ENCODE measurements at regions not wholly inside any gene's neighbourhood (a gene's known extent, or its start where the extent isn't known, plus 50 kb on each side); places are given as distances from the start of the nearest gene placed in this dataset.

DNA sequence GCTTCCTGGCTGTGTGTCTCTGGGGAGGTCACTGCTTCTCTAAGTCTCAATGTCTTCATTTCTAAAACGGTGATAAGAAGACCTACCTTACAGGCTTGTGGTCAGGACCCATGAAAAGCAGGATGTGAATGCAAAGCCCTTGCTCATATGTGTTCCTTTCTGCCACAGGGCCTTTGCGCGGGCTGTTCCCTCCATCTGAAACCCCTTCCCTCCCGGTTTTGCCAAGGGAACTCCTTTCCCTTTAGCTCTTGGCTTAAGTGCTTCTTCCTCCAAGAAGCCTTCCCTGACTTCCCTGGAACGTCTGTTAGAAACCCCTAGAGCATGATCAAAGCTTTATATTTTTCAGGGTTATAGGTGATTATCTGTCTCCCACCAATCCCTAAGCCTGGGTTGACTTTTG lies 147.2 kb upstream of the PTPN1 start:
- no peak for DNase-seq (ENCODE audit: low read depth, low spot score)
- TF ChIP-seq, protein P1, sequence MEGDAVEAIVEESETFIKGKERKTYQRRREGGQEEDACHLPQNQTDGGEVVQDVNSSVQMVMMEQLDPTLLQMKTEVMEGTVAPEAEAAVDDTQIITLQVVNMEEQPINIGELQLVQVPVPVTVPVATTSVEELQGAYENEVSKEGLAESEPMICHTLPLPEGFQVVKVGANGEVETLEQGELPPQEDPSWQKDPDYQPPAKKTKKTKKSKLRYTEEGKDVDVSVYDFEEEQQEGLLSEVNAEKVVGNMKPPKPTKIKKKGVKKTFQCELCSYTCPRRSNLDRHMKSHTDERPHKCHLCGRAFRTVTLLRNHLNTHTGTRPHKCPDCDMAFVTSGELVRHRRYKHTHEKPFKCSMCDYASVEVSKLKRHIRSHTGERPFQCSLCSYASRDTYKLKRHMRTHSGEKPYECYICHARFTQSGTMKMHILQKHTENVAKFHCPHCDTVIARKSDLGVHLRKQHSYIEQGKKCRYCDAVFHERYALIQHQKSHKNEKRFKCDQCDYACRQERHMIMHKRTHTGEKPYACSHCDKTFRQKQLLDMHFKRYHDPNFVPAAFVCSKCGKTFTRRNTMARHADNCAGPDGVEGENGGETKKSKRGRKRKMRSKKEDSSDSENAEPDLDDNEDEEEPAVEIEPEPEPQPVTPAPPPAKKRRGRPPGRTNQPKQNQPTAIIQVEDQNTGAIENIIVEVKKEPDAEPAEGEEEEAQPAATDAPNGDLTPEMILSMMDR (IDR thresholded peaks at IDR 0.05; ENCODE audit: low read depth, low read length), result no peak
- no peak overlapping the region for H3K4me3 ChIP-seq (ENCODE audit: low read depth, low read length)
- in situ Hi-C loops (cut with HindIII; ENCODE audit: low sequenced_read_pairs), result no loop called here

DNA sequence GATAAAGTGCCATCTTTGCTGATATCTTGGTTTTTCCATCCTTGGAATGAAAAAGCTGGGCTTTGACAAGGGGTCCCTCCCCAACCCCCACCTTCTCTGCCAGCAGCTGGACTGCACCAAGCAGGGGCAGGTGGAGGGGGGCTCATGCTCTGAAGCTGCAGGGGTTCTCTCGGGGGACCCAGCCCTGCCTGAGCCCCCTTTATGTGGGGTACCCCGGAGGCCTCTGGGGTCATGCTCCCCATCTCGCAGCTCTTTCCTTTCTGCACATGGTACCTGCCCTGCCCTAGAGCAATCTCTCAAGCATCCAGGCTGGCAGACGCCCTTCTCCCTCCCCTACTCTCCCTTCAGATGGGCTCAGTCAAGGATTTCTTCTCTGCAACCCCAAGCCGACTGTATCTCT lies 146.7 kb upstream of the PTPN1 start:
- in situ Hi-C loops (cut with HindIII; ENCODE audit: low sequenced_read_pairs), result no loop called here
- H3K4me3 ChIP-seq (ENCODE audit: low read depth, low read length), result no peak overlapping the region
- TF ChIP-seq, protein P1 (IDR thresholded peaks at IDR 0.05; ENCODE audit: low read depth, low read length), result no peak
- DNase-seq (ENCODE audit: low read depth, low spot score), result no peak

DNA sequence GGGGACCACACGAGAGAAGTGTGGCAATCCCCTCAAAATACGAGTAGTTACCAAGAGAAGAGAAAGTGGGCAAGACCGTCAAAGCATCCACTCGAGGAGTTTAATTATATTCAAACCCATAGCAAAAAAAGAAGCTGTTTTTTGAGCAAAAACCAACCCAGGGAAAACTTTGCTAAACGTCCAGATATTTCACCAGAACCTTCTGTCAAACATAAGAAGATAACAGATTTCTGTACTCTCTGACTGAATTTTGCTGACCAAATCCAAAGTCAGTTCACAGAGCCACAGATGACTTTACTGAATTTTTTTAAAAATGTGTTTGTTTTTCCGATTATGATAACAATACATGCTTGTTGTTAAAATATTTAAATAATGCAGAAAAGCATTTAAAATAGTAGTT lies 145.6 kb upstream of the PTPN1 start:
- no peak for DNase-seq (ENCODE audit: low read depth, low spot score)
- TF ChIP-seq, protein P1 (IDR thresholded peaks at IDR 0.05; ENCODE audit: low read depth, low read length), result no peak
- in situ Hi-C loops (cut with HindIII; ENCODE audit: low sequenced_read_pairs), result no loop called here
- no peak overlapping the region for H3K4me3 ChIP-seq (ENCODE audit: low read depth, low read length)

DNA sequence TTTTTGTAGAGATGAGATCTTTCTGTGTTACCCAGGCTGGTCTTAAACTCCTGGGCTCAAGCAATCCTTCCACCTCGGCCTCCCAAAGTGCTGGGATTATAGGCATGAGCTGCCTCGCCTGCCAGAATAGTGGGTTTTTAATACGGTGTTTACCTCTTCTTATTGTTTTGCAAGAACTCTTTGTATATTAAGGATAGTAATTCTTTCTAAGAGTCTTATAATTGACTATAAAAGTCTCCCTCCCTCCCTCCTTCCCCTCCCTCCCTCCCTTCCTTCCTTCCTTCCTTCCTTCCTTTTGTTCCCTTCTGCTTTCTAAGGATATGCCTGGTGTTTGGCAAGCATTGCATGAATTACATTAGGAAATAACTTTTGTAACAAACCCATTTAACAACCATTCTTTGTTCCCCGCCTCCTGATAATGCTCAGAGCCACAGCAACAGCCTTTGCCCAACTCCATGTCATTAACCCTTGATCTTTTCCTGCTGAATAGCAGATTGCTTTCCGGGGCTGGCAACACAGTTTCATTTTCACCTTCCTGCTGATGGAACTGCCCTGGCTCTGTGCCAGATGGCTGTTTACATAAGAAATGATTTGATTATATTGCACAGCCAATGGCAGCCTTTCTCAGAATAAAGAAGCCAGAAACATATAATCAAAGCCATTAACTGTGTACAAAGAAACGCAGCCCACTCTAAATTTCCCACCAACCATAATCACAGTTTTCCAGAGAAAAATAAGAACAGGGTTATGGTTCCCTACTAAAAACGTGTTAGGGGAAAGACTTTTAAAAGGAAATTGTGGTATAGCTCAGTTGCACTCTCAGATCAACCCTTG lies 143.7 kb upstream of the PTPN1 start:
- TF ChIP-seq, protein P1 (IDR thresholded peaks at IDR 0.05; ENCODE audit: low read depth, low read length), result no peak
- no peak overlapping the region for H3K4me3 ChIP-seq (ENCODE audit: low read depth, low read length)
- in situ Hi-C loops (cut with HindIII; ENCODE audit: low sequenced_read_pairs), result no loop called here
- DNase-seq (ENCODE audit: low read depth, low spot score), result peak; percentile 56

DNA sequence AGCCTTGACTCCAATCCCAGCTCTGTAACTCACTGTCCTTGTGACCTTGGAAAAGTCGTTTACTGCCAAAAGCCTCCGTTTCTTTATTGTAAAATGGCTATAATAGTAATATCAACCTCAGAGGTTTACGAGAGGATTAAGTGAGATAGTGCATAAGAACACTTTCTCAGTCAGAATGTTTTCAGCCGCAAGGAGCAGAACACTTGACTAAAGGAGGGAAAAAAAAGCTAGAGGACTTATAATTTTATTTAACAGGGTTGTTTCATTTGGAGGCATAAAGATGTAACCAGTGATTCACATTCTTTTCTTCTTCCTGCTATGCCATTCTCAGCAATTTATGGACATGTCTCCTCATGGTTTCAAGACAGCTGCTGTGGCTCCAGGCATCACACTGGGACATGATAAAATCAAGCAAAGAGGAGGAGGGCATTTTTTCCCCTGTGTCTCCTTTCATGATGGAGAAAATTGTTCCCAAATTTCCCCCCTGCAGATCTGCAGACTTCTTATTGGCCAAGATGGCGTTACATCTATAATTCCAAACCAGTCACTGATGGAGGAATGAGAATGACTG lies 143.0 kb upstream of the PTPN1 start:
- in situ Hi-C loops (cut with HindIII; ENCODE audit: low sequenced_read_pairs), result no loop called here
- TF ChIP-seq, protein P1 (IDR thresholded peaks at IDR 0.05; ENCODE audit: low read depth, low read length), result no peak

DNA sequence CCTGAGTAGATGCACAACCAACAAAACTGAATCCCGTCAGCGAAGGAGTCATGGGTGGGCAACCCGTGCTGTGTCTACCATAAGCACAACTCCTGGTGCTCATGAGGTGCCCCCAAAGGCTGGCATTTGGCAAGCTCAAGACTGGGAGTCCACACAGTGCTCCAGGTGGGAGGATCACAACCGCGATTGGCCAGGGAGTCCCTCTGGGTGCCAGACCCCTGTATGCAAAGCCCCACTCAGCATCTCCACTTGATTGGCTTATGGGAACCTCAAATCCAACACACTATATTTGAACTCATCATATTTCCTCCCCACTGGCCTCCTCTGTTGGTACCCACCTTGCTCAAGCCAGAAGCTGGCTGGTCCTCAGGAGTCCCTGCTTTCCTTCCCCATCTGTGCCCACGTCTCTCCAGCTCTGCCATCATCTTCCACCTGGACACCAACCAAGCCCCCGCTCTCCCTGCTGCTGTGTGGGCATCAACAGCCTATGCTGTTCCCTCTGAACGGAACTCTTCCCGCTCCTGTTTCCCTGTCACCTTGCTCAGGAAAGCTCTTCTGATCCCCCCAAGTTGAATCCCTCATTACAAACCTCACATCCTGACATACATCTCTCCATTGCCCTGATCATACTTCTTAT lies 142.3 kb upstream of the PTPN1 start:
- TF ChIP-seq, protein P1 (IDR thresholded peaks at IDR 0.05; ENCODE audit: low read depth, low read length), result no peak
- no peak for DNase-seq (ENCODE audit: low read depth, low spot score)
- H3K4me3 ChIP-seq (ENCODE audit: low read depth, low read length), result no peak overlapping the region
- in situ Hi-C loops (cut with HindIII; ENCODE audit: low sequenced_read_pairs), result no loop called here

More for the DNA sequence above, 143.0 kb upstream of the PTPN1 start:
- H3K4me3 ChIP-seq (ENCODE audit: low read depth, low read length), result no peak overlapping the region
- DNase-seq (ENCODE audit: low read depth, low spot score), result no peak

Measured in astrocyte of the spinal cord (primary cell).